ENCODE measurements at regions not wholly inside any gene's neighbourhood (a gene's known extent, or its start where the extent isn't known, plus 50 kb on each side); places are given as distances from the start of the nearest gene placed in this dataset.

GRCh38 chr1:235925016-235925415 is 58.3 kb upstream of the LYST start:
- no peaks in the 10 kb centered on the region for H3K27me3 Mint-ChIP-seq
- no peak for DNase-seq
- peaks cover 27% of the 10 kb centered on the region for H3K4me1 Mint-ChIP-seq
- intact Hi-C loops (cut with DNase I, micrococcal nuclease), result no loop called here
- H3K36me3 Mint-ChIP-seq (ENCODE audit: low read depth), result no peaks in the 10 kb centered on the region
- ChIA-PET POLR2A (no interaction called here), CTCF (interaction anchor here (0.6 kb wide), 1 partner anchor 68 kb away, joined by 4 read pairs; no protein-coding TSS in a partner anchor)
- ATAC-seq, result no peak
- H3K27ac Mint-ChIP-seq, result no peak overlapping the region
- H3K4me3 Mint-ChIP-seq, result no peak overlapping the region
- H3K9me3 Mint-ChIP-seq (ENCODE audit: low read depth), result no peaks in the 10 kb centered on the region

GRCh38 chr1:235923466-235924021 is 56.8 kb upstream of the LYST start:
- peak; percentile 78 for ATAC-seq
- H3K4me1 Mint-ChIP-seq, result peaks cover 40% of the 10 kb centered on the region
- no peaks in the 10 kb centered on the region for H3K27me3 Mint-ChIP-seq
- intact Hi-C loops (cut with DNase I, micrococcal nuclease), result no loop called here
- ChIA-PET CTCF (interaction anchor here (0.6 to 1.5 kb wide), 5 partner anchors 10 to 603 kb away, joined by 3 to 4 read pairs (median 3); no protein-coding TSS in a partner anchor), POLR2A (no interaction called here)
- no peaks in the 10 kb centered on the region for H3K9me3 Mint-ChIP-seq (ENCODE audit: low read depth)
- H3K4me3 Mint-ChIP-seq, result no peak overlapping the region
- H3K27ac Mint-ChIP-seq, result peak overlapping the region; percentile 2
- DNase-seq, result peak; percentile 25
- H3K36me3 Mint-ChIP-seq (ENCODE audit: low read depth), result no peaks in the 10 kb centered on the region

GRCh38 chr1:235920596-235921375 is 54.1 kb upstream of the LYST start:
- H3K36me3 Mint-ChIP-seq (ENCODE audit: low read depth), result no peaks in the 10 kb centered on the region
- no peak overlapping the region for H3K4me3 Mint-ChIP-seq
- H3K27ac Mint-ChIP-seq, result no peak overlapping the region
- CTCF ChIA-PET, result interaction anchor here (0.8 kb wide), 1 partner anchor 42 kb away, joined by 3 read pairs; no protein-coding TSS in a partner anchor
- intact Hi-C loops (cut with DNase I, micrococcal nuclease), result no loop called here
- H3K27me3 Mint-ChIP-seq, result no peaks in the 10 kb centered on the region
- POLR2A ChIA-PET, result interaction anchor here (1.0 kb wide), 1 partner anchor 9 kb away, joined by 4 read pairs; no protein-coding TSS in a partner anchor
- no peak for ATAC-seq
- H3K4me1 Mint-ChIP-seq, result peaks cover 57% of the 10 kb centered on the region
- no peaks in the 10 kb centered on the region for H3K9me3 Mint-ChIP-seq (ENCODE audit: low read depth)
- no peak for DNase-seq

- intact Hi-C loops (cut with DNase I, micrococcal nuclease), result no loop called here
- H3K4me3 Mint-ChIP-seq, result no peak overlapping the region
- H3K4me1 Mint-ChIP-seq, result peaks cover 57% of the 10 kb centered on the region
- ATAC-seq, result no peak
- no peaks in the 10 kb centered on the region for H3K36me3 Mint-ChIP-seq (ENCODE audit: low read depth)
- ChIA-PET POLR2A (interaction anchor here (1.0 kb wide), 1 partner anchor 10 kb away, joined by 4 read pairs; no protein-coding TSS in a partner anchor), CTCF (interaction anchor here (0.8 kb wide), 1 partner anchor 43 kb away, joined by 3 read pairs; no protein-coding TSS in a partner anchor)
- no peaks in the 10 kb centered on the region for H3K9me3 Mint-ChIP-seq (ENCODE audit: low read depth)
- no peak overlapping the region for H3K27ac Mint-ChIP-seq
- DNase-seq, result no peak
- no peaks in the 10 kb centered on the region for H3K27me3 Mint-ChIP-seq
Measured at GRCh38 chr1:235919833-235920441, 53.2 kb upstream of the LYST start.

- no peaks in the 10 kb centered on the region for H3K27me3 Mint-ChIP-seq
- ChIA-PET POLR2A (interaction anchor here (0.8 kb wide), 1 partner anchor 61 kb away, joined by 3 read pairs; no protein-coding TSS in a partner anchor), CTCF (interaction anchor here (1.2 kb wide), 1 partner anchor 52 kb away, joined by 5 read pairs; no protein-coding TSS in a partner anchor)
- no peak overlapping the region for H3K27ac Mint-ChIP-seq
- no peaks in the 10 kb centered on the region for H3K9me3 Mint-ChIP-seq (ENCODE audit: low read depth)
- H3K4me1 Mint-ChIP-seq, result peaks cover 53% of the 10 kb centered on the region
- no peaks in the 10 kb centered on the region for H3K36me3 Mint-ChIP-seq (ENCODE audit: low read depth)
- intact Hi-C loops (cut with DNase I, micrococcal nuclease), result no loop called here
- no peak overlapping the region for H3K4me3 Mint-ChIP-seq
- DNase-seq (no peak), ATAC-seq (no peak)
Measured at GRCh38 chr1:235919127-235919832, 52.6 kb upstream of the LYST start.

- DNase-seq, result no peak
- Mint-ChIP-seq H3K27me3 (no peaks in the 10 kb centered on the region), H3K4me3 (no peak overlapping the region), H3K4me1 (peaks cover 45% of the 10 kb centered on the region), H3K36me3 (ENCODE audit: low read depth) (no peaks in the 10 kb centered on the region), H3K9me3 (ENCODE audit: low read depth) (no peaks in the 10 kb centered on the region), H3K27ac (no peak overlapping the region)
- ChIA-PET CTCF (interaction anchor here (1.2 to 1.5 kb wide), 2 partner anchors 53 to 59 kb away, joined by 5 to 7 read pairs; no protein-coding TSS in a partner anchor), POLR2A (interaction anchor here (0.8 kb wide), 1 partner anchor 61 kb away, joined by 3 read pairs; no protein-coding TSS in a partner anchor)
- intact Hi-C loops (cut with DNase I, micrococcal nuclease), result no loop called here
- no peak for ATAC-seq
Measured at GRCh38 chr1:235918465-235918864, 51.8 kb upstream of the LYST start.

GRCh38 chr1:235918032-235918431 is 51.3 kb upstream of the LYST start:
- no peak for ATAC-seq
- intact Hi-C loops (cut with DNase I, micrococcal nuclease), result no loop called here
- no peak overlapping the region for H3K4me3 Mint-ChIP-seq
- H3K27ac Mint-ChIP-seq, result no peak overlapping the region
- H3K4me1 Mint-ChIP-seq, result peaks cover 41% of the 10 kb centered on the region
- H3K9me3 Mint-ChIP-seq (ENCODE audit: low read depth), result no peaks in the 10 kb centered on the region
- DNase-seq, result no peak
- no peaks in the 10 kb centered on the region for H3K36me3 Mint-ChIP-seq (ENCODE audit: low read depth)
- POLR2A ChIA-PET, result interaction anchor here (1.0 kb wide), 1 partner anchor 52 kb away, joined by 5 read pairs; no protein-coding TSS in a partner anchor
- CTCF ChIA-PET, result interaction anchor here (0.9 to 1.6 kb wide), 7 partner anchors 12 to 58 kb away, joined by 3 to 7 read pairs (median 4); no protein-coding TSS in a partner anchor
- H3K27me3 Mint-ChIP-seq, result no peaks in the 10 kb centered on the region

GRCh38 chr1:235917267-235917811 is 50.6 kb upstream of the LYST start:
- no peaks in the 10 kb centered on the region for H3K27me3 Mint-ChIP-seq
- ATAC-seq (peak; percentile 97), DNase-seq (peak; percentile 84)
- intact Hi-C loops (cut with DNase I, micrococcal nuclease), result loop anchor here (1.0 to 2.0 kb wide), 5 partner anchors 29 to 220 kb away; partner anchors contain the start of gene LYST (in 1 of the 2)
- peaks cover 34% of the 10 kb centered on the region for H3K4me1 Mint-ChIP-seq
- H3K9me3 Mint-ChIP-seq (ENCODE audit: low read depth), result no peaks in the 10 kb centered on the region
- H3K27ac Mint-ChIP-seq, result peak overlapping the region; percentile 75
- H3K4me3 Mint-ChIP-seq, result peak overlapping the region; percentile 2
- no peaks in the 10 kb centered on the region for H3K36me3 Mint-ChIP-seq (ENCODE audit: low read depth)
- ChIA-PET POLR2A (interaction anchor here (0.7 to 1.0 kb wide), 4 partner anchors 29 to 69 kb away, joined by 3 to 6 read pairs (median 4); no protein-coding TSS in a partner anchor), CTCF (interaction anchor here (0.6 to 1.6 kb wide), 11 partner anchors 13 to 412 kb away, joined by 3 to 7 read pairs (median 4); no protein-coding TSS in a partner anchor)

All from activated CD4-positive, alpha-beta T cell treated with anti-CD3 and anti-CD28 coated beads for 36 hours (primary cell).